Gastrocnemius medialis (tissue), 4 donors: ENCODE measurements at regions not wholly inside any gene's neighbourhood (a gene's known extent, or its start where the extent isn't known, plus 50 kb on each side); places are given as distances from the start of the nearest gene placed in this dataset.

Source experiments
- CTCF ChIP-seq, 5 experiments: fragments of 450-650 bp in 3 of 5; fragments of 200-600 bp in 2 of 5; sonication (generic) in 2 of 5; IDR thresholded peaks in 4 of 5; conservative IDR thresholded peaks in 1 of 5; 1 replicate in 4 of 5; 2 replicates in 1 of 5; pipeline ENCODE4 v1.5.1; 2016 to 2019; ENCODE audit warnings: antibody characterized with exemption in 5 of 5, mild to moderate bottlenecking in 3 of 5, moderate library complexity in 3 of 5
- POLR2A ChIP-seq, 2 donors: fragments of 450-650 bp; IDR thresholded peaks; one replicate each; pipeline ENCODE4 v1.6.1; 2017; ENCODE audit warnings: antibody characterized with exemption in 2 of 2, mild to moderate bottlenecking in 2 of 2, moderate library complexity in 2 of 2

- TF ChIP-seq CTCF (IDR thresholded peaks at IDR 0.05 in 4 of 5, conservative IDR thresholded peaks at IDR 0.05 in 1 of 5) (no peak), POLR2A (IDR thresholded peaks at IDR 0.05) (no peak)
Measured at GRCh38 chr3:4060064-4060463, 243.1 kb upstream of the SETMAR start.
